DOHH2 (cell line): ENCODE measurements at regions not wholly inside any gene's neighbourhood (a gene's known extent, or its start where the extent isn't known, plus 50 kb on each side); places are given as distances from the start of the nearest gene placed in this dataset.

Experiments used
- H3F3A ChIP-seq: fragments of 200-600 bp; sonication (generic), shearing (Covaris generic); 2 replicates; pipeline ENCODE4 v1.6.0; 2016; ENCODE audit warnings: antibody characterized with exemption, mild to moderate bottlenecking; ENCODE audit not compliant: control insufficient read depth, insufficient read depth
- H3K27ac ChIP-seq: fragments of 200-600 bp; sonication (generic); 2 replicates; pipeline ENCODE4 v1.5.1; 2014; ENCODE audit warnings: low read depth, mild to moderate bottlenecking, low read length, moderate library complexity
- H3K27me3 ChIP-seq: fragments of 200-600 bp; sonication (generic); 2 replicates; pipeline ENCODE4 v1.6.1; 2014; ENCODE audit warnings: mild to moderate bottlenecking, low read length, mixed read lengths; ENCODE audit not compliant: control insufficient read depth
- H3K36me3 ChIP-seq: fragments of 200-600 bp; sonication (generic); 2 replicates; pipeline ENCODE4 v1.6.1; 2014; ENCODE audit warnings: mild to moderate bottlenecking, low read length, moderate library complexity, mixed read lengths; ENCODE audit not compliant: control insufficient read depth
- H3K4me1 ChIP-seq: fragments of 200-600 bp; sonication (generic); 2 replicates; pipeline ENCODE4 v1.6.1; 2014; ENCODE audit warnings: mild to moderate bottlenecking, low read length, mixed read lengths; ENCODE audit not compliant: control insufficient read depth
- H3K4me2 ChIP-seq: fragments of 200-600 bp; sonication (generic); 2 replicates; pipeline ENCODE4 v1.6.0; 2014; ENCODE audit warnings: mild to moderate bottlenecking, low read length, moderate library complexity
- H3K4me3 ChIP-seq: fragments of 200-600 bp; sonication (generic); 2 replicates; pipeline ENCODE4 v1.5.1; 2014; ENCODE audit warnings: mild to moderate bottlenecking, low read length, mixed read lengths
- H3K79me2 ChIP-seq: fragments of 200-600 bp; sonication (generic); 2 replicates; pipeline ENCODE4 v1.6.1; 2014; ENCODE audit warnings: mild to moderate bottlenecking, low read length, mixed read lengths; ENCODE audit not compliant: control insufficient read depth
- H3K9me2 ChIP-seq: fragments of 200-600 bp; sonication (generic); replicated peaks from 2 replicates; pipeline ENCODE4 v1.6.1; 2014; ENCODE audit warnings: mild to moderate bottlenecking, low read length, mixed read lengths; ENCODE audit not compliant: control insufficient read depth
- H3K9me3 ChIP-seq: fragments of 200-600 bp; sonication (generic); 2 replicates; pipeline ENCODE4 v1.6.1; 2014; ENCODE audit warnings: antibody characterized with exemption, low read length, mixed read lengths; ENCODE audit not compliant: control insufficient read depth, insufficient read depth
- H4K20me1 ChIP-seq: fragments of 200-600 bp; sonication (generic); 2 replicates; pipeline ENCODE4 v1.6.0; 2014; ENCODE audit warnings: low read depth, mild to moderate bottlenecking, antibody characterized with exemption, low read length, moderate library complexity; ENCODE audit not compliant: control insufficient read depth, insufficient read depth
- CTCF ChIP-seq: fragments of 200-600 bp; sonication (generic); IDR thresholded peaks from one replicate; pipeline ENCODE4 v1.5.1; 2014; ENCODE audit warnings: antibody characterized with exemption, mild to moderate bottlenecking, low read depth, low read length; ENCODE audit not compliant: poor library complexity, severe bottlenecking
- EZH2phosphoT487 ChIP-seq: fragments of 200-600 bp; sonication (generic); IDR thresholded peaks from 2 replicates; pipeline ENCODE4 v1.6.1; 2017; ENCODE audit warnings: borderline replicate concordance, mild to moderate bottlenecking, antibody characterized with exemption, low read length, moderate library complexity, mixed read lengths

GRCh38 chr10:113310347-113310746 is 242.5 kb upstream of the HABP2 start:
- TF ChIP-seq CTCF, result no peak
- no peak for TF ChIP-seq EZH2phosphoT487

GRCh38 chr10:113313048-113313602 is 239.7 kb upstream of the HABP2 start:
- TF ChIP-seq CTCF (no peak), EZH2phosphoT487 (no peak)
- no peaks in the 10 kb centered on the region for H3K79me2 ChIP-seq
- no peaks in the 10 kb centered on the region for H3K4me1 ChIP-seq
- no peaks in the 10 kb centered on the region for H3F3A ChIP-seq
- no peak overlapping the region for H3K4me2 ChIP-seq
- no peaks in the 10 kb centered on the region for H3K36me3 ChIP-seq
- H3K27ac ChIP-seq, result no peak overlapping the region
- H3K9me2 ChIP-seq, result no peaks in the 10 kb centered on the region
- H3K4me3 ChIP-seq, result no peak overlapping the region
- no peaks in the 10 kb centered on the region for H3K9me3 ChIP-seq
- H4K20me1 ChIP-seq, result no peaks in the 10 kb centered on the region
- H3K27me3 ChIP-seq, result no peaks in the 10 kb centered on the region

More at GRCh38 chr10:113310347-113310746, 242.5 kb upstream of the HABP2 start:
- Histone ChIP-seq H3K4me1 (no peaks in the 10 kb centered on the region), H3K27me3 (no peaks in the 10 kb centered on the region), H3K4me2 (no peak overlapping the region), H3K36me3 (no peaks in the 10 kb centered on the region), H3K79me2 (no peaks in the 10 kb centered on the region), H3K27ac (no peak overlapping the region), H3K9me3 (no peaks in the 10 kb centered on the region), H3K9me2 (no peaks in the 10 kb centered on the region), H4K20me1 (no peaks in the 10 kb centered on the region), H3K4me3 (no peak overlapping the region), H3F3A (no peaks in the 10 kb centered on the region)

GRCh38 chr10:113313722-113314121 is 239.1 kb upstream of the HABP2 start:
- H3F3A ChIP-seq, result no peaks in the 10 kb centered on the region
- H4K20me1 ChIP-seq, result no peaks in the 10 kb centered on the region
- no peaks in the 10 kb centered on the region for H3K9me2 ChIP-seq
- H3K4me1 ChIP-seq, result no peaks in the 10 kb centered on the region
- no peaks in the 10 kb centered on the region for H3K9me3 ChIP-seq
- H3K4me2 ChIP-seq, result no peak overlapping the region
- H3K36me3 ChIP-seq, result no peaks in the 10 kb centered on the region
- H3K4me3 ChIP-seq, result no peak overlapping the region
- H3K27ac ChIP-seq, result no peak overlapping the region
- no peaks in the 10 kb centered on the region for H3K79me2 ChIP-seq
- no peaks in the 10 kb centered on the region for H3K27me3 ChIP-seq
- TF ChIP-seq CTCF, result no peak

- Histone ChIP-seq H4K20me1 (no peaks in the 10 kb centered on the region), H3K4me1 (no peaks in the 10 kb centered on the region), H3K9me2 (no peaks in the 10 kb centered on the region), H3K27me3 (no peaks in the 10 kb centered on the region), H3K36me3 (no peaks in the 10 kb centered on the region), H3F3A (no peaks in the 10 kb centered on the region), H3K27ac (no peak overlapping the region), H3K79me2 (no peaks in the 10 kb centered on the region), H3K9me3 (no peaks in the 10 kb centered on the region), H3K4me3 (no peak overlapping the region), H3K4me2 (no peak overlapping the region)
- TF ChIP-seq CTCF, result no peak
- no peak for TF ChIP-seq EZH2phosphoT487
Measured at GRCh38 chr10:113316506-113316905, 236.3 kb upstream of the HABP2 start.
